HG02884 (cell line): ENCODE measurements at regions not wholly inside any gene's neighbourhood (a gene's known extent, or its start where the extent isn't known, plus 50 kb on each side); places are given as distances from the start of the nearest gene placed in this dataset.
"Not testable (repeated sequence)": the region's sequence is repeated elsewhere in the genome, so short reads cannot be mapped to it uniquely, and the experiment has no call there.

Experiments used
- ATAC-seq: cut with Tn5 transposase; IDR thresholded peaks from one replicate; pipeline ENCODE4 v1.9.1; 2021; ENCODE audit warnings: mild to moderate bottlenecking, moderate library complexity; ENCODE audit not compliant: unreplicated experiment

DNA sequence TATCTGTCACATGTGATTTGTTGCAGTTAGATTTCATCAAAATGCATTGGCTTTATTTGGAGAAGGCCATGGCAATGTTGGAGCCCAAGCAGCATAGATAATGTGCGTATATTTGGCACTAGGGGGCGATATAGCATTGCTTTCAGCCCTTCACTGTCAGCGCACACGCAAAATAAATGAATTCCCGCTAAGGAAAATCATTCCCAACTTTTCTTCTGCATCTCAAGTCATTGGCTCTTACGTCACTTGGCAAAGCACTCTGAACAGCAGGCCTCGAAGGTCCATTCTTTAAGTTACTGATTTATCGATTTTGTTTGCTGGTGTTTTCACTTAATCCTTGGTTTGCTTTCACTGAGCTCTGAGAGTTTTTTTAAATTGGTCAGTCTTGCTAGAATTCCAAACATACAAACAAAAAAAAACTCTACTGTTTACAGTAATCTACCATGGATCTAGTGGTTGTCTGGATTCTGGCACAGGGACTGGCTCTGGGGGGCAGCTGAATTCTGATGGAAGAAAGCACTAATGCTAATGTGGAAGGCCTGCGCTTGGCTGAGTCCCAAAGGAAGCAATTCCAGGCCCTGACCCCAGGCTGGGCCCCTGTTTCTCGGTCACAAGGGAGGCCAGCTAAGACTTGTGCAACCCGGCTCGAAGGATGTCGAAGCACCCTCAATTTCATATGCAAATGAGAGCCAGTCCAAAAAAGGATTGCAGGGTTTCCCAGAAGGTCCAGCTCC is 97.7 kb upstream of the IPO5 start:
- ATAC-seq: no peak

DNA sequence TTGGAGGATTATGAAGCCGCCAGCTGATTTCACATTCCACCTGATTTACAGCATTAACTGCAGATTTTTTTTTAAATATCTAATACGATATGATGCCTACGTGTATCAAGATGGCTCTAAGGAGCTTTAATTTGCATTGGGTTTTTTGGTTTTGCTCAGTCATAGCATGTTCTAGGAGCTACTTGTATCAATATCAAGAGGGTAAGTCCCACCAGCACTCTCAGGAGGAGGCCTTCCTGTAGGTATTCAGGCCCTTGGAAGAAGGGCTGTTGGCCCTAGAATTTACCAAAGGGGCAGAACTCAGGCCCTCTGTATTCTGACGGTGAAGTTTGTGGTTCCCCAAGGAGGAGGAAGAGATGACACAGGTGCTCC is 97.2 kb upstream of the IPO5 start:
- peak; percentile 40 for ATAC-seq

DNA sequence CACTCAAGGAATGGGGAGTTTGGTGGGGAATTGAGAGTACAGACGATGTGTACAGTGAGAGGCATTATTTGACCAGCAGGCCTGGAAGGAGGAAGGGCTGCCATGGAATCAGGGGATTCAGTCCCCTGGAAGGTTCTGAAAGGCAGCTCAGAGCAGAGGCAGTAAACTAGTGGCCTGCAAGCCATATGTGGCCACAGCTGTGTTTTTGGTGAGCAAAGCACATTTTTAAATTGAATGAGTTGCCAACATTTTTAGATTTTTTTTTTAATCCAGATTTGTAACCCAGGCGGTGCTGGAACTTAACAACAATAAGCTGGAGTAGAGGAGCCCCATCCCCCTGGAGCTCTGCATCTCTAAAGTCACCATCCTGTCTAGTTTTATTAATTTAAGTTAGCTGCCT is 95.3 kb upstream of the IPO5 start:
- ATAC-seq: no peak

DNA sequence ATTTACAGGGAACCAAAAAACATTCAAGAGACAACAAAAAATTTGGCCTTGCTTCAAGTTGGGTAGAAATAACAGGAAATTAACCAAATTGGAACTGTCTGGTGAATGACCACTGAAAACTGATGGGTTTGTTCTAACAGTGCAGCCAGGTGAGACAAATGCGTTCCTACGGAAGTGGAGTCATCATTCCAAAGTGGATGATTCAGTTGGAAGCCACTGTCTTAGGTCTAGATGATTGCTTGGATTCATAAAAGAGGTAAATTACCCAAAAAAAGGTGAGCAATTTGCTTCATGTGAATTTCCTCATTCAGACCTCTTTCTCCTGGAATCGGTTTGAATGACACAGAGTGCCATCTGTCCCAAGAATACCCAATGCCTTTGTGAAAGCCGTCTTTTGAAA is 87.1 kb upstream of the IPO5 start:
- no peak for ATAC-seq

DNA sequence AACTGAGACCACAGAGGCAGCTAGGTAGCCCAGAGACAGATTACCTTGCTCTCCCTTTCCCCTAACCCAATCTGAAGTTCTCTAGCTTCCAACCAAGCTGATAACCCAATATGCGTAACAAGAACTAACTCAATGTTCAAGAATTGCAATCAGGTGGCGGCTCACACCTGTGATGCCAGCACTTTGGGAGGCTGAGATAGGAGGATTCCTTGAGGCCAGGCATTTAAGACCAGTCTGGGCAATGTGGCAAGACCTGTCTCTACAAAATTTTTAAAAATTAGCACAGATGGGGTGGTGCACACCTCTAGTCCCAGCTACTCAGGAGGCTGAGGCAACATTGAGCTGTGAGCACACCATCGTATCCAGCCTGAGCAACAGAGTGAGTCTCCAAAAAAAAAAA is 86.7 kb upstream of the IPO5 start:
- ATAC-seq: no peak

DNA sequence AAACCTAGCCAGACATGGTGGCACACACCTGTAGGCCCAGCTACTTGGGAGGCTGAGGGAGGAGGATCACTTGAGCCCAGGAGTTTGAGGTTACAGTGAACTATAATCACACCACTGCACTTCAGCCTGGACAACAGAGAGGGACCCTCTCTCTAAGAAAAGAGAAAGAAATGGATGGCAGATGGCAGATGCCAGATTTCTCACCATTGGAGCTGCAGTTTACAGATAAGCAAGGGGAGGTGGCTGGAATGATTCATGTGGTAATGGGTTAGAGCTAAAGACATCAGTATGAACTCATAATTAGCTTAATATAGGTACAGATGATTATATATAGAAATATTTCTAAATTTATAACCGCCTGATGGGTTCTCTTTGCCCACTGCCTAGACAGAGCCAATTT is 80.1 kb upstream of the IPO5 start:
- ATAC-seq: no peak

DNA sequence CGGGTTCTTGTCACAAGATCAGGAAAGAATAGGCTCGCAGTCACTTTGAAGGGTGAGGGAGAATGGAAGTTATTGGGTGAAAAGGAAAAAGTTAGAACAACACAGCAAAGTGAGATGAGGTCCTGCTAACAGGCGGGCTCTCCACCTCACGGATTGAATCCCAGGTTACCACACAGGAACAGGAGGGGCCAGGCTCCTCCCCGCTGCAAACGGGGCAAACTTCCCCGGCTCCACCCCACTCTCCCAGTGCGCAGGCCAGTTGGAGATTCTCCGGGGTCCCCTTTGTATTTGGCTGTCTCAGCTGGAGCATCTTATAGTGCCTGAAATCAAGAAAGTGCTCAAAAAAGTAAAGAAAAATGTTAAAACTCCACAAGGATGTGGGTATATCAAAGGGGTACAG is 78.3 kb upstream of the IPO5 start:
- no peak for ATAC-seq

DNA sequence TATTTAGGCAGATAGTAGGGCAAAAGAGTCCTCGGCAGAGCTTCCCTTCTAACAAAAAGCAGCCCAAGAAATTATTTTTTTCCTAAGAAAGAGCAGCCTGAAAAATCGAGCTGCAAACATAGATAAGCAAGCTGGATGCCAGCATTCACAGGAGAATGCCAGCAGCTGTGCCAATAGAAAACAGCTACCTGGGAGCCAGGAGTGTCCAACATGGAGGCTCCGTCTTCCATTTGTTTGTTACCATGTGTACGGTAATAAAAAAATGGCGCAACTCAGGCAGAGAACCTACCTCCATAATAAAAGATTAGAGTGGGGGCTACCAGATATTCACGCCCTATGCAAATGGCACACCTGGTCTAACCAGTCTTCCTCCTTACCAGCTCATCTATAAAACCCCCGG is 77.6 kb upstream of the IPO5 start:
- ATAC-seq: no peak

DNA sequence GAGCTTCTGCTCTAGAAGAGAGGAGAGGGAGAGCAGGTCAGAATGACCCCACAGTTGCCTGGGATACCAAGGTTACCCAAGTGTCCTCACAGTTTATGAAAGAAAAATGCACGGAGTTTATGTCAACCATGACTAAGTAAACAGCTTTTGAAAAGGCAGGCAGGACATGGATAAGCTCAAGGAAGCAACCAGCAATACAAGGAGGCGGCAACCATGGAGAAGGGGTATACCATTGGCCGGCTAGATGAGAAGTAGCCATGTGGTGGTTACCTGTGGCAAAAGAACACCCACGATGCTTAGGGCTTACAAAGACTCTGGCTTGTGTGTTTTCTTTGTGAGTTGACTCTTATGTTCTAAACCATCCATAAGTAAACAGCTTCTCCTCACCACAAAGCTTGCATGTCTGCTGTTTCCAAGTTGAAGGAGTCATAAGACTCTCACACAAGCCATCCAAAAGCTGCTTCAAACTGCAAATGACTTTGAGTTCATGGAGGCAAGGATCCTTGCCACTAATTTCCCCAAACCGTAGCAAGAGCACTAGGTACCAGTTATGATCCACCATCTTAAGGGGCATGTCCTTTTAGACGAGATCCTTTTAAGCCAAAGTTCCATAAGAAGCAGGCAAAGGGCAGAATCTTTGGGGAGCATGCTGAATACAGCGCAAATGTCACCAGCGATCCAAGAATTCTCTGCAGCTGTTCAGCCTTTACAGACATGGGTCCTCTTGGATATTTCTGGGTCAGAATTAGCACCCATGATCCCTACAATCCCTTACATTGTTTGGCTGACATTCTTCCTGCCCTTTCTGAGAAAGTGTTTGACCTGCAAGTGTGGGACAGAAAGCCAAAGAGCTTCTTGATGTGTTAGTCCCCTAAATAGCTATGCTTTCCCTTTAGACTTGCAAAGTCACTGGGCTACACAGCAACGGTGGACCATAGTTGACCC is 74.8 kb upstream of the IPO5 start:
- ATAC-seq: no peak

DNA sequence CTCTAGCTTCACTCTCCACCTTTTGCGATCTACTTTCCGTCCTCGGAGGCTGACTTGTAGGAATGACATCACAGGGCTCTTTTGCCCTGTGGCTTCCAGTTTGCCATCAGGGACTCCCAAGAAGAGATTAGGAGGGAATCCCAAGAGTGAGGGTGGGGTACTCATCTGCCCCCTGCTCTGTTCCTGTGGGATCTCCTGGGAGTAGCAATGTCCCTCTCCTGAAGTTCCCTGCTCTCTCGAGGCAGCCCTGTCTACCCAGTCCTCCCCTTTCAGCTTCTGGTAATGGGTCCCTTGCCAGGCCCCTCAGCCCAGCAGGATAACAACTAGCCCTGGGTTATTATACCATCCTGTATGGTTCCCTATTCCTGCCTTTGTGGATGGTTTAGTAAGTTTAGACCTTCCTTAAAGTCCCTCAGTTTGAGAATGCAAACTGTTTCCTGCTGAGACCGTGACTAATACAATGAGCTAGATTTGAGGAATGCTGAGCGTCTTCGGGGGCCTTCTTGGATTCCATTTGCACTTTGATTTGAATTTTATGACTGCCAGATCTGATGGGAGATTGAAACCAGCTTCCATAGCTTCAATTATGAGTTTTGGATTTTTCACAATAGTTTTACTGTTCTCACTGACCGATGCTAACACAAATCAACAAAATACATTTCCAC is 73.7 kb upstream of the IPO5 start:
- no peak for ATAC-seq

DNA sequence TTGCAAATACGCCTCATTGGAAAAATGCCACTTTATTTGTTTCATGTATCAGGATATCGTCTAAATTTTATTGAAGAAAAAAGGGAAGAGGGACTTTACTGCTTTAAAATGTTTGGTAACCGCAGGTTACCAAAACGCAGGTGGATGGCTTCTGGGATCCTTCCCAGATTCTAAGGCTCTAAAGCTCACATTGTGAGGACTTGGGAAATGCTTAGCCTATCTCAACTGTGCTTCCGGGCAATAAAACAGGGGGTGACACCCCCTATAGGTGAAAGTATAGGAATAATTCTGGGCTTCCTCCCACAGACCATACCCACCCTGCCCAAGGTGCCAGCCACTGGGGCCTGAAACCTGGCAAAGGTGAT is 73.2 kb upstream of the IPO5 start:
- no peak for ATAC-seq

DNA sequence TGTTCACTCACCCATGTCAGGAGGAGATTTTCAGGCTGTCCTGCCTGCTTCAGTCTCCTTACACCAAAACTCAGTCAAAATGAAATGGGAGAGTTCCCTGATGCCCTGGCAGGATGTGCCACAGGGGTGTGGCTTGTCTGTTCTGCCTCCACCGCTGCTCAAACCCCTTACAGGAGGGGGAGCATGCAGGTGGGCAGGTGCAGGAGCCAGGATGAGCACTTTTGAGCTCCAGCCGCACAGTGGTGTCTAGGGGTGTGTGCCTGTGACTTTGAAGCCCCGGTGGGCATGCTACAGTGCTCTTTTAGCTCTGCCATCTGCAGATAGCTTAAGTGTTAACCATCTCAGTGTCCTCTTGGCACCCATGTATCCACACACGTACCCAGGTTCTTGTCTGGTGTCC is 71.9 kb upstream of the IPO5 start:
- no peak for ATAC-seq

DNA sequence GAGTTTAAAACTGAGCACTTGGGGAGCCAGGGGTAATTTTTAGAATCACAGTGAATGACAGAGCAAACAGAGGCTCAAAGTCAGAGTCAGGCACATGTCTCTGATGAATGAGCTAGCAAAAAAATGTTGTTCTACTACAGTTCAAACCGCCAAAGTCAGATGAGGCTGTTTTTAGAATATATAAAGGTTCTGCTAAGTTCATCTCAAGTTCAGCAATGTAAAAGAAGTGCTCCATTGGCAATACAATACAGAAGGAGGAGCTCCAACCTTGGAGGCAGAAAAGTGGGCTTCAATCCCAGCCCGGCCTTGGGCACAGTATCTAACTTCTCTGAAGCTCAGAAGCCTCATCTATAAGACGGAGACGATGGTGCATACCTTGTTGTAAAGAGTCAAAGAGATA is 70.1 kb upstream of the IPO5 start:
- ATAC-seq: no peak

DNA sequence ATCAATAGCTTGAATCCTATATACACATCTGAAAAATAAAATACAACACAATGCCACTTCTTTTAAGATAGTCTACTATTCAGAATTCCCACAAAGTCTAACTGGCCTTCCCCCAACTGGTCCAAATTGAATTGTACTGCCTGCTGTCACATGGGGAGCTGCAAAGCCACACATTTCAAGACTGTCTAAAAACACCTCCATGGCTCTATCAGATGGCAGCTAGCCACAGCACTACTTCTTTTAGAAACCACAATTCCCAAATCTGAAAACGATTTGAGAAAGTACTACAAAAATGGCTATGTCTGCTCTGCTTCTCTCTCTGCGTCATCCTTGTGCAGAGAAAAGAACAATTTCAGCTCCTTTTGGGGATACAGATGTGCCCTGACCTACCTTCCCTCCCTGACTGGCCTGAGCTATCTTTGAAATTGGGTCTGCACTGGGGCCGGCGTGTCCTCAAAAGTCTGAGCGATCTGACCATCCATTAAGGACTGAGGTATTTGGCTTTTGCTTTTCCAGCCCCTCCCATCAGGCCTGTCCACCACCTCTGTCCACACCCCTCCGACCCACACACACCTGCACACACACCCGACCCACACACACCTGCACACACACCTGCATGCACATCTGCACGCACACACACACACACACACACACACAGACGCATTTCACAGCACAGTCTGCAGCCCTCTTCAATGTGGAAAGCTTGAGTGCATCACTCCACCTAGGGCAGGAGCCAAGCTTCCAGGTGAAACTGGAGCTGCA is 68.6 kb upstream of the IPO5 start:
- ATAC-seq: no peak

DNA sequence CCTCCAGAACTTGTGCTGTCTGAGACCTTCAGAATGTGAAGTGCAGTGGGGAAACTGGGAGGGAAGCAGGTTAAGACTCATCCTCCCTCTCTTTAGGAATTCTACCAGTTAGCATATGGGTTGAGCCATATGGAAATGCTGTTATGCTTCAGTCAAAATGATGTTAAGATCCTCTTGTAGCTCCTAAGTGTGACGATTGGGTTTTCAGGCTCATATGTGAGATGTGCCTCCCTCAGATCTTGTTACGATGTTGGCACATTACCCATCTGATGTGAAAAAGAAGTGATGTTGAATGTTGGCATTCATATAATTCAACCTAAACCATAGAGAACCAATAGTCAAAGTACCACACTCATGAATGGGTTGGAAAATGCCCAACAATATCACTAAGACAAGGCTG is 67.8 kb upstream of the IPO5 start:
- ATAC-seq: no peak

DNA sequence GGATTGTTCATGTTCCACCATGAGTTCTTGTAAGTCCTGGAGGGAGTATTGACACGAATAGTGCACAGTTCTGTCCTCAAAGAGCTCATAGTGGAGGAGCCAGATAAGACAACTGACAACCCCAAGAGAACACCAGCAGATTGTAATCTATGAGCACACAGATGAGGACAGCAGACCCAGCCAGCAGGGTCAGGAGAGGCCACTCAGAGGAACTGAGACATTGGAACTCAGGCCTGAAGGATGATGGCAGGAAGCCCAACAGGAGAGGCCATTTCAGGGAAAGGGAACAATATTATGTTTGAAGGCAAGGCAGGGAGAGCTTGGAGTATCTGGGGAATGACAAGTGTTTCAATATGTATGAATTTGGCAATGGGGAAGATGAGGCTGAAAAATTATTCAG is 63.7 kb upstream of the IPO5 start:
- ATAC-seq: no peak

DNA sequence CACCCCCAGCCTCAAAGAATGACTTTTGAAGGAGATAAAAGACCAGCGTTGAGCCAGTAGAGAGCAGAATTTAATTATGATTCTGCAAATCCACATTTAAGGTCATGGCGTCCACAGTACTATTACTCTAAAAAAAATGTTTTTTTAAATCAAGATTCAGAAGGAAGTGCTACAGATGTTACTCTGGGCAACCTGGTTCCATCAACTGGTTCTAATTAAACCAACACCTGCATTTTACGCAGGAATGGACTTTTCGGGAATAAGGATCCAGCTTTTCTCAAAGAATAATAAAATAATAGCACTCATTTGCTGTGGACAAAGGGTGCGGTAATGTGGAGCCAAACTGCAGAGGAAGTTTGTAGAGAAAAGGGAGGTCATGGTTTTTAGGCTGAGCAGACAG is 62.9 kb upstream of the IPO5 start:
- ATAC-seq: no peak

DNA sequence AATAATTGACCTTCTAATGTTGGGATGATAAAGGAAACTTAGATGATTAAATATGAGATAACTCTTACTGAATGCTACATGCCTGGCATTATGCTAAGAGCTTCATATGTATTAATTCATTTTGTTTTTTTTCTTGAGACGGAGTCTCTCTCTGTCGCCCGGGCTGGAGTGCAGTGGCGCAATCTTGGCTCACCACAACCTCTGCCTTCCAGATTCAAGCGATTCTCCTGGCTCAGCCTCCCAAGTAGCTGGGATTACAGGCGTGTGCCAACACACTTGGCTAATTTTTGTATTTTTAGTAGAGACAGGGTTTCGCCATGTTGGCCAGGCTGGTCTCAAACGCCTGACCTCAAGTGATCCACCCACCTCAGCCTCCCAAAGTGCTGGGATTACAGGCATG is 61.5 kb upstream of the IPO5 start:
- ATAC-seq: not testable (repeated sequence)

DNA sequence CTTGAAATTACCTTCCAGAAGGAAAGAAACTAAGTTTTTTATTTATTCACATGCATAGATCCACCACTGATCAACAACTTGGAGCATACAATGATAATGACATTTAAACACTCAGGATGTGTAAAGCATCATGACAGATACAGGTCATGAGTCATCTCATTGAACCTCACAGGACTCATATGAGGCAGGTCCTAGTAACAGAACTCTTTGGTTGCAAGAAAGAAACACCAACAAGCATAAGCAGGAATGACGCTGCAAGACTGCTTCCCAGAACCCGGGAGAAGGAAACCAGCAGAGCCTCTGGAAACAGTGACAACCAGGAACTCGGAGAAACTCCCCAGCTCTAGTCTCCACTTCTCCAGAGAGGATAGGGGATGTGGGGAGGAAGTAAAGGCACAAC is 60.8 kb upstream of the IPO5 start:
- no peak for ATAC-seq

DNA sequence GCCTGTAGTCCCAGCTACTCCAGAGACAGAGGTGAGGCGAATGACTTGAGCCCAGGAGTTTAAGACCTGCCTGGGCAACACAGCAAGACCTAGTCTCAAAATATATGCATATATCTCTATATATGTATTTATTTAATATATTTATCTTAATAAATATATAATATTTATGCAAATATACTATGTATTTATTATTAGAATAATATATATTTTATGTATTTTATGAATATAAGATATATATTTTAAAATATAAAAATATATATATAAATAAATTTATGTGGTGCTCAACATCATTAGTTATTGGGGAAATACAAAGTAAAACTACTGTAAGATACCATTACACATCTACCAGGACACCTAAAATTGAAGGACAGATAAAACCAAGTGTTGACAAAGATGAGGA is 58.1 kb upstream of the IPO5 start:
- ATAC-seq: no peak

DNA sequence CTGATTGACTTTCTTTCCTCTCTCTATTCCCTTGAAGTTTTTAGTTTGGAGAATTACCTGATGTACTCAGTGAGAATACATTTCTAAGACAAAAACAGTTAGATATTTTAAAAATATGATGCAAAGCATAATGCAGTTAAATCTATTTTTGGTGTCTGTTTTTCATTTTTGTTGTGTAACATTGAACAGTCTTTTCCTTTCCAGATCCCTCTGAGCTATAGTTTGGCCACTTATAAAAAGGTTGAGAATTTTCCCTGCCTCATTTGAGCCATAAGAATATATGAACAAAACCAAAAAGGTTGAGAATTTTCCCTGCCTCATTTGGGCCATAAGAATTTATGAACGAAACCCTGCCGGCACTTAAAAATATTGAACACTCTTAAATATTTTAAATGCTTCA is 57.0 kb upstream of the IPO5 start:
- ATAC-seq: no peak
